HT-29 (cell line): ENCODE measurements at regions not wholly inside any gene's neighbourhood (a gene's known extent, or its start where the extent isn't known, plus 50 kb on each side); places are given as distances from the start of the nearest gene placed in this dataset.
"Not testable (repeated sequence)": the region's sequence is repeated elsewhere in the genome, so short reads cannot be mapped to it uniquely, and the experiment has no call there.

Experiments used
- DNase-seq: peaks from one replicate; pipeline ENCODE4 v3.0.0-alpha.2; 2015; ENCODE audit warnings: low spot score

DNA sequence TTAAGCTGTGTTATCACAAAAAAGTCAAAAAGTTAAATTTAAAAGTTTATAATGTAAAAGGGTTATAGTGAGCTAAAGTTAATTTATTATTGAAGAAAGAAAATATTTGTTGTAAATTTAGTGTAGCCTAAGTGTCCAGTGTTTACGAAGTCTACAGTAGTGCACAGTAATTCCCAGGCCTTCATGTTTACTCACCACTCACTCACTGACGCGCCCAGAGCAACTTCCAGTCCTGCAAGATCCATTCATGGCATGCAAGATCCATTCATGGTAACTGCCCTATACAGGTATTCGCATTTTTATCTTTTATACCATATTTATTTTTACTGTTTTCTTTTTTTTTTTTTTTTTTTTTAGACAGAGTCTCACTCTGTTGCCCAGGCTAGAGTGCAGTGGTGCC, 69.5 kb downstream of the TPRA1 start:
- DNase-seq = no peak

DNA sequence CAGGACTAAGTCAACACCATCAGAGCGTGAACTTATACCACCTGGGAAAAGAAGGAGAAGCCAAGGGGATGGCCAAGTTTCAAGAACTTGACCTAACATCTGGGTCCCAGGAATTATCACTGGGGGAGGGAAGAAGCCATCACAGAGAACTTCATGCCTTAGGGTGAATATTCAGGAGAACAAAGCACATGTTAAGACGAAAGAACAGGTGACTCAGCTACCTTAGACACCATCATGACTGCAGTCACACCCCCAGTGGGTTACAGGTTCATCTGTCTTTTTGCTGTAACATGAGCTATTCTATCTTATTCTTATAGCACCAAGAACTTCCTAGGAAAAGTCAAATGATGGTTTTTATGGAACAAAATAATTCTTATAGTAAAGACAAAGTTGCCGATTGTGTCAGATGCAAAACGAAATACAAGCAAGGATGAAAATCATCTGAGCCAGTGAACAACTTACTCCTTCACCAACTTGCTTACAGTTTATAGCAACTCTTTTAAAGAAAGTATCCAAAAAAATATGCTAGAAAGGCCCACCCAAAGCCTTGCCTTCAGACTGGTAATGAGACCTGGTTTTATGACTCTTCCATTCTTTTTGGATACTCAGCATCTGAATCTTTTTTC, 72.0 kb downstream of the TPRA1 start:
- no peak for DNase-seq

DNA sequence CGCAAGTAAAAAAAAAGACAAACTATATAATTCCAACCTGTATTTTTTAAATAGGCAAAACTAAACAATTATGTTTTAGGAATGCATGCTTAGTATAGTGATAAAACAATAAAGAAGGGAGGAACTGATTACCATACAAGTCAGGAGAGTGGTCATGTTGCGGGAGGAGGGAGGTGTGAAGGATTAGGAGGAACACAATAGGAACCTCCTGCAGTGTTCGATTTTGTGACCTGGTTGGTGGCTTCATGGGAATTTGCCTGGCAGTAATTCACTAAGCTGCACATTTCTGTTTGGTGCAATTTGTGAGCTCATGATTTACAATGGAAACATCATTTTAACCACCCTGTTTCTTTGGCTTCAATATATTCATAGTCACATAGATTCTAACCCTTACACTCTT, 78.3 kb downstream of the TPRA1 start:
- DNase-seq = no peak

DNA sequence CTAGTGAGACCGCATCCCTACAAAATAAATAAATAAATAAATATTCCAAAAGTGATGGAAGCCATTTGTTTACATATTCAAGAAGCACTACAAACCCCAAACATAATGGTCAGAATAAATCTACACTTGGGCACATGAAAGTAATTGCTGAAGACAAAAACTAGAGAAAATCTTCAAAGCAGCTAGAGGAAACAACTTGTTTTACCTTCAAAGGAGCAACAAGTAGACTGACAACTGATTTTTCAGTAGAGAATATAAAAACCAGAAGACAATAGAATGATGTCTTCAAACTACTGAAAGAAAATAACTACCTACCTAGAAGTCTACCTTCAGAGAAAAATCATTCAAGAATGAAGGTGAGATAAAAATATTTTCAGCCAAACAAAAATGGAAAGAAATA, 89.4 kb downstream of the TPRA1 start:
- DNase-seq = no peak

DNA sequence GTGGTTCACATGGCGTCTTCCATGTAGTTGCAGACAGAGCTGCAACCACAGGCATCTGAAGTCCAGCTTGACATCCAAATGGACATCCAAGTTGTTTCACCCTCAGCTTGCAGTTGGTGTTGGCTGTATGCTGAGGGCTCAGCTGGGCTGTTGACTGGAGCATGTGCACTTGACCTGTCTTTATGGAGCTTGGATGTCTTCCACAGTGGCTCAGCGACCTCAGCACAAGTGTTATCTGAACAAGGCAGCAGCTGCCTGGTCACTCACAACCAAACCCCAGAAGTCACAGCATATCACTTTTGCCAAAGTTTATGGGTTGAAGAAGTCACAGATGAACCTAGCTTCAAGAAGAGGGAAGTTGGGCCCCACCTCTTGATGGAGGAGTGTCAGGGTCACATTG, 92.9 kb downstream of the TPRA1 start:
- DNase-seq = no peak

DNA sequence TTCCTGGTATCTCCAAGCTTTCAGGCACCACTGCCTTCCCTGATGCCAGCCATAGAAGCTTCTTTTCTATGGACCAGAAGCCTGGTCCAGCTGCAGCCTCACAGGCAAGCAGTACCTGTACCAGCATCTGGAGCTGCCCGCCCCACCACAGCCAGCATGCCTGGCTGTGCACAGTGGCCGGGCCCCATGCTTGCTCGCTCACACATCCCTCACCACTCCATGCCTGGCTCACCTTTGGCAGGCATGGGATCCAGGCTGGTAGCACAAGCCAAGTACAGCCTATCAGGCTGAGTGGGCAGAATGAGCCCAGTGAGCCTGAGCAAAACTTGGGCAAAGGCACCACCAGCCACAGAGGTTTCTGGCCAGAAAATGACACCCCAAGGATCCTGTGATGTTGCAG, 93.4 kb downstream of the TPRA1 start:
- no peak for DNase-seq

DNA sequence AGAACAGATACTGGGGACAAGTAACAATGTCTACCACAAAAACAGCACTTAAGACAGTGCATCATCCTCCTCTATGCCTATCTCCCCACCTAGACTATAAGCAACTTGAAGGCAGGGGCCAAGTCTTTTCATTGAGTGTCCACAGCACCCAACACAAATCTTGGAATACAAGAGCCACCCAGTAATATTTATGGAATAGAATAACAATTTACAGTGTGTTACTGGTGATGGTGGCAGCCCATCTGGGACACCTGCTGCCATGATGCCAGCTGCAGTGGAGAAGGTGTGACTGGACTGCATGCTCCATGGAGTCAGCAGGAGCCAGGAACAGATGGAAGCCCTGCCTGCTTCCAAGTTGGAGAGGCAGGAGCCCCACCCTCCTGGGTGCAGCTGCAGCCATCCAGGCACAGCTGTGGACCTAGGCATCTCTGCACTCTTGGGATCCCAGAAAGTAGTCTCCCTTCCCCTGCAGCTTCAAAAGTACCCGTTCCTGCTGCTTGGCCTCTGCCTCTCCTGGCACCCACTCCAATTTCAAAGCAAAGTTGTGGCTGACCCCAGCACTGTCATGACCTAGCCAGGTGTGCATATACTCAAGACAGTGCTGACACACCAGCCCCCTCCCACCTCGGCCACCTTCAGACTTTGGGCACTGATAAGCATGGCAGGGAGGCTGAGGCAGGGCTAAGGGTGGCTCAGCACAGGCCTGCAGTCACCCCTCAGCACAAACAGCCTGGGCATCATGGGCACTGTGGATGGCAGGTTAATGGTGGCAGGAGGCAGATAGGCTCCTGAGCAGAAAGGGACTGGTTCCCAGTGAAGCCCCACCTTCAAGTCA, 94.5 kb downstream of the TPRA1 start:
- no peak for DNase-seq

DNA sequence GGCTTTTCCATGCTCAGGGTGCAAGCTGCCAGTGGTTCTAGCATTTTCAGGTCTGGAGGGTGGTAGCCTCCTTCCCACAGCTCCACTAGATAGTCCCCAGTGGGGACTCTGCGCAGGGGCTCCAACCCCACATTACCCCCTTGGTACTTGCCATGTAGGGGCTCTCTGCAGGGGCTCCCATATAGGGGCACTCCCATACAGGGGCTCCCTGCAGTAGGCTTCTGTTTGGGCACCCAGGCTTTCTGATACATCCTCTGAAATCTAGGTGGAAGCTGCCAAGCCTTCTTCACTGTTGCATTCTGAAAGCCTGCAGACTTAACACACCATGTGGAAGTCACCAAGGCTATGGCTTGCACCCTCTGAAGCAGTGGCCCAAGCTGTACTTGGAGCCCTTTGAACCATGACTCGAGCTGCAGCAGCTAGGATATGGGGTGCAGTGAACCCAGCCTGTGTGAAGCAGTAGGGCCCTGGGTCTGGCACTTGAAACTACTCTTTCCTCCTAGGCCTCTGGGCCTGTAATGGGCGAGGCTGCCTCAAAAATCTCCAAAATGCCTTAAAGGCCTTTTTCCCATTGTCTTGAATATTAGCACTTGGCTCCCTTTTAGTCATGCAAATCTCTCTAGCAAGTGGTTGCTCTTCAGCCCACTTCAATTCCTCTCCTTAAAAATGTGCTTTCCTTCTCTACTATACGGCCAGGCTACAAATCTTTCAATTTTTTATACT, 96.4 kb downstream of the TPRA1 start:
- DNase-seq = no peak

DNA sequence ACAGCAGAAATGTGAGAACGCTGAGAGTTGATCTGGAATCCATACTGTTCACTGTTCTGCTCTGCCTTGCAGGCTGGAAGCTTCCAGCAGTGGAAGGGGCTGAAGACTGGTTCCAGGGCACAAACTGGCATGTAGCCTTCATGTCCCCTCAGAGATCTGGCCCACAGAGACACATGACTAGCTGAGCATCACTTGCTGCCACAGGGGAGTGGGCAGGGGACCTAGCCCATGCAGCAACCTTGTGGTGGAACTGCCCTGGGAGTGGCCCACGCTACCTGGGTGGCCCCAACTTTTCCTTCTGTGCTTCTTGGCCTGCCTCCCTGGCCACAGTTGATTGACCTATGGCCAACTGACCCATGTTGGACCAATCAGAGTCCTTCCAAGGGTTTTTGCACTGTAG, 98.1 kb downstream of the TPRA1 start:
- DNase-seq = no peak

DNA sequence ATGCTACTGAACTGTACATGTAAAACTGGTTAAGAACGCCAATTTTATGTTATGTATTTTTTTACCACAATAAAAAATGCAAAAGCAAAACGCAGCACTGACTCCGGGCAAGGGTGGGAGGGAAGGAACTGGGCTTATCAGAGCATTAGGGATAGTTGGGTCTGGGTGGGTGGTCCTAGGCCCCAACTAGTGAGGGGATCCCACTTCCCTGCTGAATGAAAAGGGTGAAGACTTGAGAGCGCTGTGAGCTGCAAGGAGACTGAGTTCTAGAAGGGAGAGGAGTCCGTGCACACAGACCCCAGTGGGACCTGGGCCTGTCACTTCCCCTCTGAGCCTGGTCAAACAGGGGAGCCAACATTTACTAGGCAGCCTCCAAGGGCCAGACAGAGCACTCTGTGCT, 98.6 kb downstream of the TPRA1 start:
- DNase-seq = no peak

DNA sequence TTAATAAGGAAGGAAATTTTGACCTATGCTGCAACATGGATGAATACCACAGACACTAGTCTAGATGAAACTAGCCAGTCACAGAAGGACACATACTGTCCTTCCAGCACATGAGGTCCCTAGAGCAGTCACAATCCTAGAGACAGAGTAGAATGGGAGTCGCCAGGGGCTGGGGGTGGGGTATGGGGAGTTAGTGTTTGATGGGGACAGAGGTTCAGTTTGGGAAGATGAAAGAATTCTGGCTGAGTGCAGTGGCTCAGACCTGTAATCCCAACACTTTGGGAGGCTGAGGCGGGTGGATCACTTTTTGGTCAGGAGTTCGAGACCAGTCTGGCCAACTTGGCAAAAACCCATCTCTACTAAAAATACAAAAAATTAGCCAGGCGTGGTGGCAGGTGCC, 99.2 kb downstream of the TPRA1 start:
- no peak for DNase-seq

DNA sequence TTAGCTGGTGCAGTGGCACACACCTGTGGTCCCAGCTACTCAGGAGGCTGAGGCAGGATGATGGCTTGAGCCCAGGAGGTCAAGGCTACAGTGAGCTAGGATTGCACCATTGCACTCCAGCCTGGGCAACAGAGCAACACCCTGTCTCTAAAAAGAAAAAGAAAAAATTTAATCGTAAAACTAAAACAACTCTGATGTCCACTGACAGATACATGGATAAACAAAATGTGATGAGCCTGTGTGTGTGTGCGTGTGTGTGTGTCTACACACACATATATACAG, 99.6 kb downstream of the TPRA1 start:
- DNase-seq = not testable (repeated sequence)

DNA sequence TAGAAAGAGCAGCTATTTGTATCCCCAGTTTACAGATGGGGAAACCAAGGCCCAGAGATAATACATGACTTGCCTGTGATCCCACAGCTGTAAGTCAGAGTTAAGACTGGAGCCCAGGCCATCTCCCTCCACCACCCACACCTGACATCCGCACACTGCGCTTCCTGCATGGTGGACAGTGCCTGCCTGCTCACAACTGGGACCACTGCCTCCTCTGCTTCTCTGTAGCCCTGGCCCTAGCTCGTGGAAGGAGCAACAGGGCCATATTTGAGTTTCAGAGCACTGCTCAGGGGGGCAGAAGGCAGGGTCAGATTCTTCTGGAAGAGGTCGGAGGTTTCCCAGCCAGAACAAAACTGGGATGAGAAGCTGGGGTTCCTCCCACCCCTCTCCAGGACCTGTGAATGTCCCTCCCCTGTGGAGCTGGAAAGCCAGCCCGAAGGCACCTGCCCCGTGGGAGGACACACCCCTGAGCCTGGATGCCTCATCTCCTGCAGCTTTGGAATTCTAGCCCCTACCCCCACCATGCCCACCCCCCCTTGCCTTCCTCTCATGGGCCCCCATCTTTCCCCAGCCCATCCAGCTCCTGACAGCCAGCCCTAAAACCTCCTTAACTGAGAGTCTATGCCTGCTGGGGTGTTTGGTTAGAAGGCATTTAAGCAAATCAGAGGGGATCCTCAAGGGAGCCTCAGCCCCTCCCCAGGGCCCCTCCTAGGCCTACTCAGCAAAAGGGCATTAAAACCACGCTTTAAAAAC, 100.1 kb downstream of the TPRA1 start:
- DNase-seq = no peak

DNA sequence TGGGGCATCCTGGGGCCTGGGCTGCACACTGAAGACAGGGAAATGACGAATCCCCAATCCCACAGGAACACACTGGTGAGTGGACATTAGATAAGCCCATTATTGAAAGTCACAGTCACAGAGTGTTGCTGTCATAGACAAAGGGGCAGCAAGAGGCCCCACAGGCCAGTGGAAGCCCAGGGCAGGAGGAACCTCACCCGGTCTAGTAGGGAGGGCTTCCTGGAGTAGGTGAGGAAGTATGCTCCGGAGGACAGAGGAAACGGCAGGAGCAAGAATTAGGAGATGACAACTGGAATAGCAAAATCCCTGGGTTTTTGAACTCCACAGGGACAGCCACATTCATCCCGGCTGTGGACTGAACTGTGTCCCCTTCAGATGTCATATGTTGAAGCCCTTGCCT, 101.2 kb downstream of the TPRA1 start:
- no peak for DNase-seq

DNA sequence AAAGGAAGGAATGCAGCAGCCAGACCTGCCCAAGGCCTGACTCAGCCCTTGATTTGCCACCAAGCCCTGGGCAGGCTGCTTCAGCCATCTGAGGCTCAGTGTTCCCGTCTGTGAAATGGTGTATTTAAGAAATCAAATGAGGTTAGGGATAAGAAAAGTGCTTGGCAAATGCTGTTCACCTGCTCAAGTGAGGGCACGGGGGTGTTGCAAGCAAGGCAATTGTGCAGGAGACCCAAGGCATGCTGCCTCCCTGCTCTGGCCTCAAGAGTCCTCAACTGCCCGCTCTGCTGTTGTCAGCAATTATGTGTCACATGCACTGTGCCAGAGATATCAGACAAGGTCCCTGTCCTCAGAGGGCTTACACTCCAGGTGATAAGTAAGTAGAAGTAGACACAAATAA, 101.8 kb downstream of the TPRA1 start:
- no peak for DNase-seq

DNA sequence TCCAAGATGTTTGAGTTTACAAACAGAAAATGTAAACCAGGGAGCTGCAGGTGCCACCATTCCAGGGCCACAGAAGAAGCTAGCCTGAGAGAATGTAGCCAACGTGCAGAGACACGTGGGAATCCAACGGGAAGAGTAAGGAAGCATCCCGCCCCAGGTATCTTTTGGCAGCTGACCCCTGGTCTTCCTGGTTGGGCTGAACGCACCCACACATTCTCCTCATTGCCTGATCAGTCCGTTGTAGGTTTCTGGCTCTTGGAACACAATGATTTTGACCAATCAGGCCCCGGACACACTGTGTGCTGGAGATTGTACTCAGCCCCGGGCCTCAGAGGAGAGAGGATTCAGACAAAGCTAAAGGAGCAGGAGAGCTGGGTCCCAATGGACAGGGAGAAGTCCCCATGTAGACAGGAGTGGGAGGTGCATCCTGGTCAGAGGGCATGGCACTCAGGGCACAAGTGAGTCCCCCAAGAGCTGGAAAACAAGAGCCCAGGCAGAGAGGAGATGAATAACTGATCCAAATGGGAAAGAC, 102.3 kb downstream of the TPRA1 start:
- DNase-seq = no peak

DNA sequence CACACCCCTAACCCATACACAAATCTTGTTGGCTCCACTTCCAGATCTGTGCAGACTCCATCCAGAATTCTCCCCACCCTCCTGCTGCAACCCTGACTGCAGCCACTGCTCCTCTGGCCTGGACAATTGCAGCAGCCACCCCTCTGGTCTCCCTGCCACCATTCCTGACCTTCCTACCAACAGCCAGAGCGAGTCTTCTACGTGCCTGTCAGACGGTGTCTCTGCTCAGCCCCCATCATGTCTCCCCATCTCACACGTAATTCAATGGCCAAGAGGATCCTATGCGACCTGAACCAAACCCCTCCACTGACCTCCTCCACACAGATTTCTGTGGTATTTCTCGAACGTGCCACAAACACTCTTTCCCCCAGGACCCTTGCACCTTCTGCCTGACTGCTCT, 103.3 kb downstream of the TPRA1 start:
- no peak for DNase-seq

DNA sequence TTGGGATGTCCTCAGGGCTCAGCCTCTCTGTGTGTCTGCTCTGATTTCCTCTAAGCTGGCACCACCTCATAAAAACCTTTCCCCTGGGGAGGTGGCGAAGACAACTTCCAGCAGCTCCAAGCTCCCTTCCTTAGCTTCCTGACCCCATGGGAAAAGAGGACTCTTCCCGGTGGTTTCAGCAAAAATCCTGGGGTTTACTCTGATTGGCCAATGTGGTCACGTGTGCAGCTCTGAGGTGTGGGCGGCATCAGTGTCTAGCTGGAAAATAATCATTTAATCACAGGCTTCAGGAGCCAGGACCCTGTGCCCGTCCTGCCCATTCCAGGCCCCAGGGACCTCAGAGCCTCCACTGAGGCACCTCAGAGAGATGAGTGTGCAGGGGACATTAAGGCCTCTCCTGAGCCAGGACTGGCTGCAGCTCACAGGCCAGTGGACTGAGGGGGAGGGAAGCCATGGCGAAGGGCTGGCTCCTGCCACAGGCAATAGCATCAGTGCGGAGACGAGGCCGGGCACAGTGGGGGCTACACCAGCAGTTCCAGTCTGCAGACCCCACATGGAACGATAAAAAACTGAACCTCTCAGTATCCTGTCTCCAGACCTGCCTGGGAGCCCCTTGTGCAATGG, 104.1 kb downstream of the TPRA1 start:
- no peak for DNase-seq

DNA sequence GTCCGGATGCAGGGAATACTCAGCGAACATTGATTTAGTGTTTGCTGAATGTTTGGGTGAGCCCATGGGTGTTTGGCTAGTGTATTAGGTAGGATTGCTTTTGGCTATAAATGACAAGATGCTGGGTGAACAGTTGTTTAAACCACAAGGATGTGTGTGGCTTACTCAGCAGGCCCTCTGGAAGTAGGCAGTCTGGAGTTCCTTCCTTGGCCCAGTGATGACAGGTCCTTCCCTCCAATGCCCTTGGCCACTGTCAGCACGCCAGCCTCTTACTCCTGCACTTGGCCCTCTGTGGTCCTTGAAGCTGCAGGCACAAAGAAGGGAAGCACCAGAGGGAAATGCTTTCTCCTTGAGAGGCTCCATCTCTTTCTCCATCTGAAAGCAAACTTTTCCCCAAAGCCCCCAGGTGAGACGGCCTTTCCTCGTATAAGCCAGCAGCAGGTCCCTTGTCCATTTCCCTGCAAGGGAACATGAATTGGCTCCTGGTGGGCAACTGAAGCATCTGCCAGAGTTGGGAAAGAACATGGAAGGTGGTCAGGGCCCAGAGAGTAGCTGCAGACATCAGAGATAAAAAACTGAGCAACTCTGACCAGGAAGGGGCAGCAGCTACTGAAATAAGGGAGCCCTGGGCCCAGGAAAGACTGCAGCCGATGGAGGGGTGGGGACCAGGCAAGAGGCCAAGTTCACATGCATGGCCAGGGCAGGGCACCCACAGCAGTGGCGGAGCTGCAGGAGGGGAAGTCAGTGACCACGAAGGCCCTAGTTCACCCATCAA, 105.0 kb downstream of the TPRA1 start:
- DNase-seq = no peak

DNA sequence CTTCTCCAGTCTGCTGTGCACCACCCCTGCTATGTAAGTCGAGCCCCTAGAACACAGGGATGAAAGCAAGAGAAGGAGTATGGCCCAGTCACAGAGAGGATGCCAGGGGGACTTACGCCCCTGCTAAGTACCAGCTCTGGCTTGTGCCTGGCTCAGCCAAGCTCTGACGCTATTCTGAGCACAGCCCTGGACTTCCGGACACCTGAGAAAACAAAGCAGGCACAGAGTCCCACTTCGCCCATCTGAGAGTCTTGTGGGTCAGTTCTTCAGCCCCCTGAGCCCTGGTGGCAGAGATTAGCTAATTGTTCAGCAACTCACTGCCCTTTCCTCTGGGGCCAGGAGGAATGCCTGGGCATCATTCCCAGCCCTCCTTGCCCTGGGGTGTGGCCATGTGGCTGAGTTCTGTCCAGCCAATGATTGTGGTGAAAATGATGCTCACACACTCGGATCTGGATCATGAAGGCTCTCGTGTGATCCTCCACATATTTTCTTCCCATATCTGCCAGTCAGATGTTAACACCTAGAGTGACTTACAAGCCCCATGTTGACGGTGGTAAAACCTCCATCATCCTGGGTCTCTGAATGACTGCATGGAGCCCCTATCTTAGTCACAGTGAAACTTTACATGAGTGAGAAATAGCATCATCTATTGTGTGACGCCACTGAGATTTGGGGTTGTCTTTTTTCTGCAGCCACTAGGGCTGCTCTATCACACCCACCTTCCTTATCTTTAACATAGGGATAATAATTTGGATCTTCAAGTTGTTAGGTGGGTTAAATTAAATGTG, 105.7 kb downstream of the TPRA1 start:
- no peak for DNase-seq
